ENCODE measurements at regions not wholly inside any gene's neighbourhood (a gene's known extent, or its start where the extent isn't known, plus 50 kb on each side); places are given as distances from the start of the nearest gene placed in this dataset.

DNA sequence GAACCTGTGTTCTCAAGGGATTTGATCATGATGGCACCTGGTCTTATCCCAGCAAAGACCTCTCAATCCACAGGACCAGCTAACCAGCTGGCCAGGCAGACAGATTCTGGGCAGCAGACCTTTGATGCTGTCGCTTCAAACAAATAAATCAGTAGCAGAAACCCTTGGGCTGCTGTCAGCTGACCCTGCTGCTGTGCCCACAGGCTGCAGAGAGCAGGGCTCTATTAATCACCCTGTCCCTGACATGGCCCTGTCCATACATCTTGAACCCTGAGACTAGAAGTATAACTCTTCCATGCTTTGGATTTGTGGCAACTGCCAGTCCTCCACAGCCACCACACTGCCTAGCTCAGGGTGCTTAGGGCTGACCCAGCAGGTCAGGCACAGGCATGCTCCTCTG lies 244.1 kb upstream of the PODXL start:
- DNase-seq (ENCODE audit: low spot score in 2 of 2), result no peak
- H3K4me3 ChIP-seq, result no peak overlapping the region
- no peaks in the 10 kb centered on the region for H3K27me3 ChIP-seq
- intact Hi-C loops (cut with DNase I), result no loop called here
- TF ChIP-seq, protein P1, sequence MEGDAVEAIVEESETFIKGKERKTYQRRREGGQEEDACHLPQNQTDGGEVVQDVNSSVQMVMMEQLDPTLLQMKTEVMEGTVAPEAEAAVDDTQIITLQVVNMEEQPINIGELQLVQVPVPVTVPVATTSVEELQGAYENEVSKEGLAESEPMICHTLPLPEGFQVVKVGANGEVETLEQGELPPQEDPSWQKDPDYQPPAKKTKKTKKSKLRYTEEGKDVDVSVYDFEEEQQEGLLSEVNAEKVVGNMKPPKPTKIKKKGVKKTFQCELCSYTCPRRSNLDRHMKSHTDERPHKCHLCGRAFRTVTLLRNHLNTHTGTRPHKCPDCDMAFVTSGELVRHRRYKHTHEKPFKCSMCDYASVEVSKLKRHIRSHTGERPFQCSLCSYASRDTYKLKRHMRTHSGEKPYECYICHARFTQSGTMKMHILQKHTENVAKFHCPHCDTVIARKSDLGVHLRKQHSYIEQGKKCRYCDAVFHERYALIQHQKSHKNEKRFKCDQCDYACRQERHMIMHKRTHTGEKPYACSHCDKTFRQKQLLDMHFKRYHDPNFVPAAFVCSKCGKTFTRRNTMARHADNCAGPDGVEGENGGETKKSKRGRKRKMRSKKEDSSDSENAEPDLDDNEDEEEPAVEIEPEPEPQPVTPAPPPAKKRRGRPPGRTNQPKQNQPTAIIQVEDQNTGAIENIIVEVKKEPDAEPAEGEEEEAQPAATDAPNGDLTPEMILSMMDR (IDR thresholded peaks at IDR 0.05), result no peak
- no peaks in the 10 kb centered on the region for H3K36me3 ChIP-seq
- no peak overlapping the region for H3K27ac ChIP-seq
- no peaks in the 10 kb centered on the region for H3K4me1 ChIP-seq
- H3K9me3 ChIP-seq, result no peaks in the 10 kb centered on the region

DNA sequence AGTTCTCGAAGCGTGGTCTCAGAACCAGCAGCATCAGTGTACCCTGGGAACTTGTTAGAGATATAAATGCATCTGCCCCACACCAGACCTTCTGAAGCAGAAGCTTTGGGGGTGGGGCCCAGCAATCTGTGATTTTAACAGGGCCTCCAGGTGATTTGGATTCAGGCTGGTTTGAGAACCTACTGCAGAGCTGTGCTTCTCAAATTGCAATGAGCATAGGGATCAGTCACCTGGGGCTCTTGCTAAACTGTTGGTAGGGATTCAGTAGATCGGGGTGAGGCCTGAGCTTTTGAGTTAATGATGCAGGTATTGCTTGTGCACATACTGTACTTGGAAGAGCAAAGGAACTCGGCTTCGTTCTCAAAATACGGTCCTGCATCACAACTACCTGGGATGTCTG lies 243.6 kb upstream of the PODXL start:
- TF ChIP-seq, protein P1 (IDR thresholded peaks at IDR 0.05), result no peak
- no peaks in the 10 kb centered on the region for H3K4me1 ChIP-seq
- no peaks in the 10 kb centered on the region for H3K36me3 ChIP-seq
- no peaks in the 10 kb centered on the region for H3K27me3 ChIP-seq
- no peak overlapping the region for H3K27ac ChIP-seq
- no peak for DNase-seq (ENCODE audit: low spot score in 2 of 2)
- intact Hi-C loops (cut with DNase I), result no loop called here
- no peaks in the 10 kb centered on the region for H3K9me3 ChIP-seq
- H3K4me3 ChIP-seq, result no peak overlapping the region

DNA sequence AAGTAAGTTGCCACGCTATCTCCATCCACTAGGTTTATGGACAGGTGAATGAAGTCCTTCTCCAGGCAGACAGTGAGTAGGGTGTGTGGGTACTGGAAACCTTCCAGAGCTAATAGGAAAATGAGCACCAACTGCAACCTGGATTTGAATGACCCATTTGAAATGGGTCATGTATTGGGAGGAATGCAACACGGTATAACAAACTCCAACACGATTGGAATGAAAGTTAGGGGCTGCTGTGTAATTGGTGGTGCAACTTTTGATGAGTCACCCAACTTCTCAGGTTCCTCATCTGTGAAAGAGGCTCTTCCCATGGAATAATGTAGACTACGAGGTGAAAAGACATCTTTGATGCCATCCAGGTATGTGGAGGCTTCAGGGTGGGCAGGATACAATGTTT lies 241.4 kb upstream of the PODXL start:
- Histone ChIP-seq H3K4me1 (no peaks in the 10 kb centered on the region), H3K4me3 (no peak overlapping the region), H3K27ac (no peak overlapping the region), H3K36me3 (no peaks in the 10 kb centered on the region), H3K9me3 (no peaks in the 10 kb centered on the region), H3K27me3 (no peaks in the 10 kb centered on the region)
- intact Hi-C loops (cut with DNase I), result no loop called here
- no peak for DNase-seq (ENCODE audit: low spot score in 2 of 2)
- TF ChIP-seq, protein P1 (IDR thresholded peaks at IDR 0.05), result no peak

DNA sequence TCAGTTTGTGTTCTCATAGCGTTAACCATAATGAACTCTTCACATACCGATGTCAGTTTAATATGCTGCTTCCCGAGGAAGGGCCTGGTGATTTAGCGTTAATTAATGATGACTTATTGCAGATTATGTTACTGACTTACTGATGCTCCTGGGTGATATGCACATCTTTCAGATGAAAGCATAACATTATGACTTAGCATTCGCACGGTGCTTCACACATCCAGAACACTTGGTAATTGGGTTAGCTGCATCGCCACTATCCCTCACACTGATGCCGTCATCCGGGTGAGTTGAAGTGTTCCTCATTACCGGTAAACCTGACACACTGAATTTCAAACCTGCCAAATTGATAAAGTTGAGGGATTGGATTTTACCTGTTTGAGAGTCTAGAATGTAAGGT lies 239.0 kb upstream of the PODXL start:
- Histone ChIP-seq H3K27ac (no peak overlapping the region), H3K9me3 (no peaks in the 10 kb centered on the region), H3K36me3 (no peaks in the 10 kb centered on the region), H3K4me1 (no peaks in the 10 kb centered on the region), H3K27me3 (no peaks in the 10 kb centered on the region), H3K4me3 (no peak overlapping the region)
- intact Hi-C loops (cut with DNase I), result no loop called here
- TF ChIP-seq, protein P1 (IDR thresholded peaks at IDR 0.05), result no peak
- DNase-seq (ENCODE audit: low spot score in 2 of 2), result no peak

DNA sequence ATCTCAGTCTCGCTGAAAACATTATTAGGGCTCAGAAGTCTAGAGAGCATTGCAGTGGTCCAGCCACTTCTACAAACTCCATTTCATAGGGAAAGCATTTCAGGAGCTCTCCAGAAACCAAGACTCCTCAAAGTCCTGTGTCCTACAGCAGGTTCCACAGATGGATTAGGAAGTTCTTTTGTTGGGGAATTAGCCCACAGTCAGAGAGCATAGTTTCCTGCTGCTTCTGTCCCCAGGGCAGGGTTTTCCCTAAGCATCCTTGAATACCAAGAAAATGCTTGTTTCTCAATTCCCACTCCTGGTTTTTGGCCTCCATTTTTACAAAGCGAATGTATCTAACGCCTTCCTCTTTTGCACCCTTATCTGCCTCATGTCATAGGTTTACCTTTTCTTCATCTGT lies 235.9 kb upstream of the PODXL start:
- TF ChIP-seq, protein P1 (IDR thresholded peaks at IDR 0.05), result no peak
- Histone ChIP-seq H3K36me3 (no peaks in the 10 kb centered on the region), H3K27ac (no peak overlapping the region), H3K27me3 (no peaks in the 10 kb centered on the region), H3K4me1 (no peaks in the 10 kb centered on the region), H3K9me3 (no peaks in the 10 kb centered on the region), H3K4me3 (no peak overlapping the region)
- intact Hi-C loops (cut with DNase I), result no loop called here
- no peak for DNase-seq (ENCODE audit: low spot score in 2 of 2)

DNA sequence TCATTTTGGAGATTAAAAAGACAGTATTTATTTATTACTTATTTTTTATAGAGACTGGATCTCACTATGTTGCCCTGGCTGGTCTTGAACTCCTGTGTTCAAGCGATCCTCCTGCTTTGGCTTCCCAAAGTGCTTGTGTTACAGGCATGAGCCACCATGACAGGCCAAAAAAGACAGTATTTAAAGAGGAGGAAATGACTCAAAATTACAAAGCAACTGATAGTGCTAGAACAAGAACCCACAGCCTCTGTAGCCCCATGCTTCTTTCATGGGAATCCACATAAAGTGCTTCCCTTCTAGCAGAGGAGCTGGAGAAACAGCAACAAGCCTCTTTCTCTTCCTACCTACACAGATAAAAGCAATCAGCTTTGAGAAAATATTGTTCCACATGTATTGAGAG lies 230.7 kb upstream of the PODXL start:
- H3K36me3 ChIP-seq, result no peaks in the 10 kb centered on the region
- no peaks in the 10 kb centered on the region for H3K27me3 ChIP-seq
- intact Hi-C loops (cut with DNase I), result no loop called here
- no peak overlapping the region for H3K4me3 ChIP-seq
- H3K27ac ChIP-seq, result no peak overlapping the region
- no peaks in the 10 kb centered on the region for H3K9me3 ChIP-seq
- H3K4me1 ChIP-seq, result no peaks in the 10 kb centered on the region
- TF ChIP-seq, protein P1 (IDR thresholded peaks at IDR 0.05), result no peak
- no peak for DNase-seq (ENCODE audit: low spot score in 2 of 2)
